IMR-90 (cell line): ENCODE measurements at regions not wholly inside any gene's neighbourhood (a gene's known extent, or its start where the extent isn't known, plus 50 kb on each side); places are given as distances from the start of the nearest gene placed in this dataset.

Experiments
- BHLHE40 ChIP-seq: fragments of 150-350 bp; IDR thresholded peaks from 2 replicates; pipeline ENCODE4 v1.6.1; 2016; ENCODE audit warnings: mild to moderate bottlenecking, low read depth, low read length
- CEBPB ChIP-seq: IDR thresholded peaks from 2 replicates; pipeline ENCODE4 v1.6.1; 2012; ENCODE audit warnings: low read depth, low read length, improper control_type of control experiment
- FOS ChIP-seq: fragments of 150-350 bp; IDR thresholded peaks from 2 replicates; pipeline ENCODE4 v1.6.1; 2016; ENCODE audit warnings: low read depth, low read length
- MAFK ChIP-seq: IDR thresholded peaks from 2 replicates; pipeline ENCODE4 v1.6.1; 2012; ENCODE audit warnings: low read depth, low read length, improper control_type of control experiment
- MXI1 ChIP-seq: IDR thresholded peaks from 2 replicates; pipeline ENCODE4 v1.6.1; 2012; ENCODE audit warnings: low read depth, mild to moderate bottlenecking, low read length, moderate library complexity, borderline replicate concordance
- POLR2A ChIP-seq: IDR thresholded peaks from 2 replicates; pipeline ENCODE4 v1.6.1; 2012; ENCODE audit warnings: mild to moderate bottlenecking, low read depth, low read length
- RAD21 ChIP-seq: IDR thresholded peaks from 2 replicates; pipeline ENCODE4 v1.6.1; 2012; ENCODE audit warnings: low read length, improper control_type of control experiment
- RCOR1 ChIP-seq: IDR thresholded peaks from 2 replicates; pipeline ENCODE4 v1.6.1; 2012; ENCODE audit warnings: mild to moderate bottlenecking, low read length, improper control_type of control experiment; ENCODE audit not compliant: insufficient replicate concordance
- RFX5 ChIP-seq: IDR thresholded peaks from 2 replicates; pipeline ENCODE4 v1.8.0; 2012; ENCODE audit warnings: low read depth, mild to moderate bottlenecking, low read length, moderate library complexity
- SMC3 ChIP-seq: fragments of 150-350 bp; IDR thresholded peaks from 2 replicates; pipeline ENCODE4 v1.6.1; 2016; ENCODE audit warnings: low read depth, mild to moderate bottlenecking, antibody characterized with exemption, low read length, moderate library complexity
- TF ChIP-seq, protein P1 (sequence below): conservative IDR thresholded peaks from 2 replicates; pipeline ENCODE4 v1.5.1; 2012; ENCODE audit warnings: mild to moderate bottlenecking, low read depth, low read length, improper control_type of control experiment
- TF ChIP-seq, protein P2 (sequence below): fragments of 150-350 bp; IDR thresholded peaks from 2 replicates; pipeline ENCODE4 v1.6.1; 2016; ENCODE audit warnings: low read depth, mild to moderate bottlenecking, low read length, moderate library complexity, borderline replicate concordance
- TF ChIP-seq, protein P3 (sequence below): fragments of 150-350 bp; IDR thresholded peaks from 2 replicates; pipeline ENCODE4 v1.6.1; 2017; ENCODE audit warnings: mild to moderate bottlenecking, antibody characterized with exemption, low read length, low read depth

DNA sequence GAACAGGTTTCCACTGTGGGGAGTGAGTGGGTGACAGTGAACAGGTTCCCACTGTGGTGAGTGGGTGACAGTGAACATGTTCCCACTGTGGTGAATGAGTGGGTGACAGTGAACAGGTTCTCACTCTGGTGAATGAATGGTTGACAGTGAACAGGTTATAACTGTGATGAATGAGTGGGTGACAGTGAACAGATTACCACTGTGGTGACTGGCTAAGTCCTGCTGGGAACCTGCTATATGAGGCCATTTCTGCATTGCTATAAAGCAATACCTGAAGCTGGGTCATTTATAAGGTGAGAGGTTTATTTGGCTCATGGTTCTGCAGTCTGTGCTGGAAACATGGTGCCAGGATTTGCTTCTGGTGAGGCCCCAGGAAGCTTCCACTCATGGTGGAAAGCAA lies 637.1 kb downstream of the UQCRFS1 start:
- TF ChIP-seq, protein P1, sequence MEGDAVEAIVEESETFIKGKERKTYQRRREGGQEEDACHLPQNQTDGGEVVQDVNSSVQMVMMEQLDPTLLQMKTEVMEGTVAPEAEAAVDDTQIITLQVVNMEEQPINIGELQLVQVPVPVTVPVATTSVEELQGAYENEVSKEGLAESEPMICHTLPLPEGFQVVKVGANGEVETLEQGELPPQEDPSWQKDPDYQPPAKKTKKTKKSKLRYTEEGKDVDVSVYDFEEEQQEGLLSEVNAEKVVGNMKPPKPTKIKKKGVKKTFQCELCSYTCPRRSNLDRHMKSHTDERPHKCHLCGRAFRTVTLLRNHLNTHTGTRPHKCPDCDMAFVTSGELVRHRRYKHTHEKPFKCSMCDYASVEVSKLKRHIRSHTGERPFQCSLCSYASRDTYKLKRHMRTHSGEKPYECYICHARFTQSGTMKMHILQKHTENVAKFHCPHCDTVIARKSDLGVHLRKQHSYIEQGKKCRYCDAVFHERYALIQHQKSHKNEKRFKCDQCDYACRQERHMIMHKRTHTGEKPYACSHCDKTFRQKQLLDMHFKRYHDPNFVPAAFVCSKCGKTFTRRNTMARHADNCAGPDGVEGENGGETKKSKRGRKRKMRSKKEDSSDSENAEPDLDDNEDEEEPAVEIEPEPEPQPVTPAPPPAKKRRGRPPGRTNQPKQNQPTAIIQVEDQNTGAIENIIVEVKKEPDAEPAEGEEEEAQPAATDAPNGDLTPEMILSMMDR: no peak
- no peak for TF ChIP-seq POLR2A
- TF ChIP-seq MAFK: no peak
- no peak for TF ChIP-seq CEBPB
- TF ChIP-seq FOS: no peak
- TF ChIP-seq, protein P2, sequence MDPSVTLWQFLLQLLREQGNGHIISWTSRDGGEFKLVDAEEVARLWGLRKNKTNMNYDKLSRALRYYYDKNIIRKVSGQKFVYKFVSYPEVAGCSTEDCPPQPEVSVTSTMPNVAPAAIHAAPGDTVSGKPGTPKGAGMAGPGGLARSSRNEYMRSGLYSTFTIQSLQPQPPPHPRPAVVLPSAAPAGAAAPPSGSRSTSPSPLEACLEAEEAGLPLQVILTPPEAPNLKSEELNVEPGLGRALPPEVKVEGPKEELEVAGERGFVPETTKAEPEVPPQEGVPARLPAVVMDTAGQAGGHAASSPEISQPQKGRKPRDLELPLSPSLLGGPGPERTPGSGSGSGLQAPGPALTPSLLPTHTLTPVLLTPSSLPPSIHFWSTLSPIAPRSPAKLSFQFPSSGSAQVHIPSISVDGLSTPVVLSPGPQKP: no peak
- TF ChIP-seq RCOR1: no peak
- TF ChIP-seq RAD21: no peak
- no peak for TF ChIP-seq BHLHE40
- TF ChIP-seq, protein P3, sequence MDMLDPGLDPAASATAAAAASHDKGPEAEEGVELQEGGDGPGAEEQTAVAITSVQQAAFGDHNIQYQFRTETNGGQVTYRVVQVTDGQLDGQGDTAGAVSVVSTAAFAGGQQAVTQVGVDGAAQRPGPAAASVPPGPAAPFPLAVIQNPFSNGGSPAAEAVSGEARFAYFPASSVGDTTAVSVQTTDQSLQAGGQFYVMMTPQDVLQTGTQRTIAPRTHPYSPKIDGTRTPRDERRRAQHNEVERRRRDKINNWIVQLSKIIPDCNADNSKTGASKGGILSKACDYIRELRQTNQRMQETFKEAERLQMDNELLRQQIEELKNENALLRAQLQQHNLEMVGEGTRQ: no peak
- TF ChIP-seq RFX5: no peak
- TF ChIP-seq MXI1: no peak
- no peak for TF ChIP-seq SMC3
